Uterus (tissue), 3 donors: ENCODE measurements at regions not wholly inside any gene's neighbourhood (a gene's known extent, or its start where the extent isn't known, plus 50 kb on each side); places are given as distances from the start of the nearest gene placed in this dataset.

Experiments used
- DNase-seq, 2 donors: peaks; one replicate each; pipeline ENCODE4 v3.0.0-alpha.2; 2019 to 2020
- H3K27ac ChIP-seq, 2 donors: fragments of 200-600 bp; sonication (generic); 1 replicate in 1 of 2; 2 replicates in 1 of 2; pipeline ENCODE4 v1.5.1; 2016 to 2018
- H3K27me3 ChIP-seq, 2 donors: fragments of 200-600 bp; sonication (generic); one replicate each; pipeline ENCODE4 v1.5.1; 2018 to 2019; ENCODE audit warnings: control low read depth in 1 of 2
- H3K36me3 ChIP-seq, 2 donors: fragments of 200-600 bp; sonication (generic); one replicate each; pipeline ENCODE4 v1.5.1; 2019; ENCODE audit warnings: control low read depth in 1 of 2
- H3K4me1 ChIP-seq, 2 donors: fragments of 200-600 bp; sonication (generic); one replicate each; pipeline ENCODE4 v1.5.1; 2018 to 2019; ENCODE audit warnings: control low read depth in 1 of 2
- H3K4me3 ChIP-seq, 2 donors: fragments of 200-600 bp; sonication (generic); 1 replicate in 1 of 2; 2 replicates in 1 of 2; pipeline ENCODE4 v1.5.1; 2018 to 2019; ENCODE audit warnings: mild to moderate bottlenecking in 1 of 2
- H3K9me3 ChIP-seq, 2 donors: fragments of 200-600 bp; sonication (generic); one replicate each; pipeline ENCODE4 v1.5.1; 2019; ENCODE audit warnings: control low read depth in 1 of 2
- POLR2A ChIP-seq, 2 donors: fragments of 450-650 bp; IDR thresholded peaks; one replicate each; pipeline ENCODE4 v1.6.1; 2016; ENCODE audit warnings: antibody characterized with exemption in 2 of 2, mild to moderate bottlenecking in 1 of 2, moderate library complexity in 1 of 2
- intact Hi-C: fragments of 100-400 bp; cut with DNase I; formaldehyde crosslinking; loops from one replicate; pipeline ENCODE4 v1.15.1; 2023; ENCODE audit warnings: low total_unique reads
- TF ChIP-seq, protein P1 (sequence below), 4 experiments: fragments of 200-600 bp in 2 of 4; fragments of 450-650 bp in 2 of 4; sonication (generic) in 2 of 4; IDR thresholded peaks; one replicate each; pipeline ENCODE4 v1.5.1; 2016 to 2019; ENCODE audit warnings: antibody characterized with exemption in 4 of 4, mild to moderate bottlenecking in 2 of 4, moderate library complexity in 1 of 4
- donor health status: DM: yes; HTN: yes; CAD: no.

DNA sequence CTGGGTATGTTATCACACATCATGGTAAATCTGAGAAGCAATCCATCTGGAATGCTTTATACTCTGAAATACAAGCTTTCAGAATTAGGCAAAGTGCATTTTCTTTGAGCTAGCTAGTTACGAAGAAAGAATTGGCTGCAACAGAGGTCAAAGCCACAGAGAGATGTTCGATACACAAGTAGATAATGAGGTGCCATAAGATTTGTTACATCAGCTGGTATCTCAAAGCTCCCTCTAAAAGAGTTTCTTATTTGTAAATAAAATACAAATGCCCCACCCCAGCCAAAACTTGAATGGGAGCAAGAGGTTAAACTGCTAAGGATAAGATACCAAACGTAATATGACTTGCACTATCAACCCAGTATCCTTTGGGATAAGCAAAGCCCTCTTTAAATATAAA is 84.0 kb upstream of the SLCO3A1 start:
- Histone ChIP-seq H3K27ac (no peak overlapping the region), H3K36me3 (no peaks in the 10 kb centered on the region), H3K9me3 (no peaks in the 10 kb centered on the region), H3K4me1 (no peaks in the 10 kb centered on the region), H3K27me3 (no peaks in the 10 kb centered on the region), H3K4me3 (no peak overlapping the region)
- intact Hi-C loops: no loop called here
- TF ChIP-seq POLR2A (IDR thresholded peaks at IDR 0.05): no peak
- TF ChIP-seq, protein P1, sequence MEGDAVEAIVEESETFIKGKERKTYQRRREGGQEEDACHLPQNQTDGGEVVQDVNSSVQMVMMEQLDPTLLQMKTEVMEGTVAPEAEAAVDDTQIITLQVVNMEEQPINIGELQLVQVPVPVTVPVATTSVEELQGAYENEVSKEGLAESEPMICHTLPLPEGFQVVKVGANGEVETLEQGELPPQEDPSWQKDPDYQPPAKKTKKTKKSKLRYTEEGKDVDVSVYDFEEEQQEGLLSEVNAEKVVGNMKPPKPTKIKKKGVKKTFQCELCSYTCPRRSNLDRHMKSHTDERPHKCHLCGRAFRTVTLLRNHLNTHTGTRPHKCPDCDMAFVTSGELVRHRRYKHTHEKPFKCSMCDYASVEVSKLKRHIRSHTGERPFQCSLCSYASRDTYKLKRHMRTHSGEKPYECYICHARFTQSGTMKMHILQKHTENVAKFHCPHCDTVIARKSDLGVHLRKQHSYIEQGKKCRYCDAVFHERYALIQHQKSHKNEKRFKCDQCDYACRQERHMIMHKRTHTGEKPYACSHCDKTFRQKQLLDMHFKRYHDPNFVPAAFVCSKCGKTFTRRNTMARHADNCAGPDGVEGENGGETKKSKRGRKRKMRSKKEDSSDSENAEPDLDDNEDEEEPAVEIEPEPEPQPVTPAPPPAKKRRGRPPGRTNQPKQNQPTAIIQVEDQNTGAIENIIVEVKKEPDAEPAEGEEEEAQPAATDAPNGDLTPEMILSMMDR (IDR thresholded peaks at IDR 0.05): no peak
- no peak for DNase-seq

DNA sequence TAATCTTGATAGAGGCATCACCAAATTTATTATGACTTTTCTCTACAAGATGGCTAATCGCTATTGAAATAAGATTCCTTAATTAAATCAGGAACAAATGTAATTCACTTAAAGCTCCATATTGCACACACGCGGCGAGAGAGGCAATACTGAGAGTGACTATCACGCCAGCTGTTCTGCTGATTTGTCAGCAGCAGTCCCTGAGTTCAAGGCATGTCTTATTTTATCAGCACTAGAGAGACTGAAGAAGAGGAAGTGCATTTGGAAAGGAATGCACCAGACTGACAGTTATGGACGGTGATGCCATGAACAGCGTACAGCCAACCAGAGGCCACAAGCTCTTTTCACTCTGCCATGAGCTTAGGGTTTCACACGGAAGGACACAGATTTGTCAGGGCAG is 83.6 kb upstream of the SLCO3A1 start:
- no peaks in the 10 kb centered on the region for H3K27me3 ChIP-seq
- no peaks in the 10 kb centered on the region for H3K9me3 ChIP-seq
- TF ChIP-seq, protein P1 (IDR thresholded peaks at IDR 0.05): no peak
- no peak for TF ChIP-seq POLR2A (IDR thresholded peaks at IDR 0.05)
- H3K36me3 ChIP-seq: no peaks in the 10 kb centered on the region
- no peak overlapping the region for H3K27ac ChIP-seq
- no peaks in the 10 kb centered on the region for H3K4me1 ChIP-seq
- H3K4me3 ChIP-seq: no peak overlapping the region
- intact Hi-C loops: no loop called here
- no peak for DNase-seq

DNA sequence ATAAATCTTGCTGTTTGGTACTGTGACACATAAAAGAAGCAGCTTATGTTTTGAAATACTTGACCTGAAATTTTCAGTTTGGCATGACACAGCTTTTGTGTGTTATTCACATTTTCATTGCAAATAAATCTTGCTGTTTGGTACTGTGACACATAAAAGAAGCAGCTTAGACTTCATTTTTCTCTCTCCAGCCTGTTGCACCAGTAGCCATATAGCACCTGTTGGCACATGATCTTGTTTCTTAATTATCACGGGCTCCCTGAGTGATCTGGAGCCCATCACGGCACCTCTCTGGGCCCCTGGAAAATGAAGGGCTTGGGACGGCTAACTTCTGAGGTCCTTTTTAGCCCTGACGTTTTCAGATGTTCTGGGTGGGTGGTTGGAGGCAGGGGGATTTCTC is 77.4 kb upstream of the SLCO3A1 start:
- Histone ChIP-seq H3K9me3 (no peaks in the 10 kb centered on the region), H3K27ac (no peak overlapping the region), H3K4me1 (no peaks in the 10 kb centered on the region), H3K27me3 (no peaks in the 10 kb centered on the region), H3K4me3 (no peak overlapping the region), H3K36me3 (no peaks in the 10 kb centered on the region)
- intact Hi-C loops: no loop called here
- TF ChIP-seq POLR2A (IDR thresholded peaks at IDR 0.05): no peak
- TF ChIP-seq, protein P1 (IDR thresholded peaks at IDR 0.05): no peak
- DNase-seq: no peak

DNA sequence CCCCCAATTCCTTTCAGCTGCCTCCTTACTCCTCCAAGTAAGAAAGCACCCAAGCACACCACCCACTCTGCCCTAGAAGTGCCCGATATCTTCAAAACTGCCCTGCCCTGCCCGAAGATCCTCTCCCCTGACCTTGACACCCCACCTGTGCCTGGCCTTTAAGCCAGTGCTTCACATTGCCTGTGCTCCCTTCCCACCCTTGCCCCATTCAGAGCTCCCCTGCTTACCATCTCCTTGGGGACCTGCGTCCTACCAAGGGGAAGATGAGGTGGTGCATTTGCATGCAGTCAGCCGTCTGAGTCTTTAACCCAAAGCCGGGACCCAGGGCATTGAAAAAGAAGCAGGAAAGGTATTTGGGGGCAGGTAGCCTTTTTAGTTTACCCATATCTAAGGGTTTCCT is 73.5 kb upstream of the SLCO3A1 start:
- H3K4me3 ChIP-seq: no peak overlapping the region
- H3K27ac ChIP-seq: no peak overlapping the region
- H3K36me3 ChIP-seq: no peaks in the 10 kb centered on the region
- DNase-seq: no peak
- H3K27me3 ChIP-seq: no peaks in the 10 kb centered on the region
- H3K9me3 ChIP-seq: no peaks in the 10 kb centered on the region
- intact Hi-C loops: no loop called here
- no peak for TF ChIP-seq POLR2A (IDR thresholded peaks at IDR 0.05)
- TF ChIP-seq, protein P1 (IDR thresholded peaks at IDR 0.05): no peak
- H3K4me1 ChIP-seq: no peaks in the 10 kb centered on the region

DNA sequence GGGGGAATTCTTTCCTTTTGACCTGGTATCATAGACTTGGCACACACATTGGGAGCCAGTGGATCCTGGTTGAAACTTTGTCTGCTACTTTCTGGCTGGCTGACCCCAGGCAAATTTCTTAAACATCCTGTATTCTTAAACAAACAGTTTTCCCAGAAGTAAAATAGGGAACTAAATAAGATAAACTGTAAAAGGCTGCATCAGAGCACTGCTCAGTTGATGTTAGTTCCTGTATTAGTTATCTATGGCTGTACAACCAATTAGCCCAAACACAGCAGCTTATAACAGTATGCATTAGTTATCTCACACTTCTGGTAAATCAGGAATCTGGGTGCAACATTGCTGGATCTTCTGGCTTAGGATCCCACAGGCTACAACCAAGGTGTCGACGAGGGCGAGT is 73.1 kb upstream of the SLCO3A1 start:
- TF ChIP-seq, protein P1 (IDR thresholded peaks at IDR 0.05): no peak
- no peak for TF ChIP-seq POLR2A (IDR thresholded peaks at IDR 0.05)

More for the DNA sequence above, 73.1 kb upstream of the SLCO3A1 start:
- no peaks in the 10 kb centered on the region for H3K36me3 ChIP-seq
- no peaks in the 10 kb centered on the region for H3K4me1 ChIP-seq
- H3K9me3 ChIP-seq: no peaks in the 10 kb centered on the region
- DNase-seq: no peak
- no peak overlapping the region for H3K4me3 ChIP-seq
- no peaks in the 10 kb centered on the region for H3K27me3 ChIP-seq
- intact Hi-C loops: no loop called here
- H3K27ac ChIP-seq: no peak overlapping the region
